Muscle of leg (tissue), 3 donors: ENCODE measurements at regions not wholly inside any gene's neighbourhood (a gene's known extent, or its start where the extent isn't known, plus 50 kb on each side); places are given as distances from the start of the nearest gene placed in this dataset.
"Not testable (repeated sequence)": the region's sequence is repeated elsewhere in the genome, so short reads cannot be mapped to it uniquely, and the experiment has no call there.

Experiments used
- DNase-seq: peaks from one replicate; pipeline ENCODE4 v3.0.0; 2013
- H3K27ac ChIP-seq: one replicate; pipeline ENCODE4 v1.5.1; 2013; ENCODE audit warnings: mild to moderate bottlenecking, low read length, control low read depth
- H3K27me3 ChIP-seq: one replicate; pipeline ENCODE4 v1.6.1; 2013; ENCODE audit warnings: low read length; ENCODE audit not compliant: control insufficient read depth, insufficient read depth
- H3K36me3 ChIP-seq: one replicate; pipeline ENCODE4 v1.6.1; 2013; ENCODE audit warnings: low read length; ENCODE audit not compliant: control insufficient read depth, insufficient read depth
- H3K4me1 ChIP-seq: one replicate; pipeline ENCODE4 v1.6.1; 2013; ENCODE audit warnings: low read length; ENCODE audit not compliant: control insufficient read depth, insufficient read depth
- H3K4me3 ChIP-seq: one replicate; pipeline ENCODE4 v1.5.1; 2013; ENCODE audit warnings: low read length, control low read depth
- H3K9me3 ChIP-seq: replicated peaks from 2 replicates; pipeline ENCODE4 v1.6.1; 2013; ENCODE audit warnings: low read depth, low read length; ENCODE audit not compliant: control insufficient read depth
- WGBS: methylation state at CpG from one replicate; pipeline ENCODE4 v1.1.5; 2013; ENCODE audit warnings: missing lambda C conversion rate; ENCODE audit not compliant: insufficient coverage; 5-methylcytosine and 5-hydroxymethylcytosine counted together

DNA sequence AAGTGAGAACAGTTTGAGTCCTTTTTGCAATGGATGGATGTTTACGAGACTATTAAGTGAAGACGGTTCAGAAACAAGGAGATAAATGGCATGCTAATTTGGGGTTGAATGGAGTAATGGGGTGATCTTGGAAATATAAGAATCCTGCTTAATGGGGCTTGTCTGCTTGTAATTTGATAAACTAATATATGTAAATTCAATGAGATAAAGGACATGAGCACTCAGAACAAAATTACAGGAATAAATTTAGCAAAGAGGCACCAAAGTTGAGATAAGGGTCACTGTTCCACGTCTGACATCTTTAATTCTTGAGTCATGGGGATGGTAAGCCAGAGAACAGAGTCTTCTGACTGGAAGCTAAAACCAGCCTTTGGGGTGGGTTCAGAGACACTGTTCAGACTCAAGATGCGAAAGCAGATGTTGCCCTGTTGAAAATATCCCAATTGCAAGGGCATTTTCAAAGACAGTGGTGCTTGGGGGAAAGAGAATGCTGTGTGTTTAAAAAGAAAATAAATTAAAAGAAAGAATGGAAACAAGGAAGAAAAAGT lies 67.8 kb upstream of the CHRNB4 start:
- Histone ChIP-seq H3K9me3 (no peaks in the 10 kb centered on the region), H3K4me1 (peaks cover 5% of the 10 kb centered on the region), H3K4me3 (no peak overlapping the region), H3K27ac (no peak overlapping the region), H3K27me3 (peaks cover 13% of the 10 kb centered on the region), H3K36me3 (no peaks in the 10 kb centered on the region)
- WGBS = 92% methylated on average over 2 of the region's 4 CpGs
- no peak for DNase-seq

DNA sequence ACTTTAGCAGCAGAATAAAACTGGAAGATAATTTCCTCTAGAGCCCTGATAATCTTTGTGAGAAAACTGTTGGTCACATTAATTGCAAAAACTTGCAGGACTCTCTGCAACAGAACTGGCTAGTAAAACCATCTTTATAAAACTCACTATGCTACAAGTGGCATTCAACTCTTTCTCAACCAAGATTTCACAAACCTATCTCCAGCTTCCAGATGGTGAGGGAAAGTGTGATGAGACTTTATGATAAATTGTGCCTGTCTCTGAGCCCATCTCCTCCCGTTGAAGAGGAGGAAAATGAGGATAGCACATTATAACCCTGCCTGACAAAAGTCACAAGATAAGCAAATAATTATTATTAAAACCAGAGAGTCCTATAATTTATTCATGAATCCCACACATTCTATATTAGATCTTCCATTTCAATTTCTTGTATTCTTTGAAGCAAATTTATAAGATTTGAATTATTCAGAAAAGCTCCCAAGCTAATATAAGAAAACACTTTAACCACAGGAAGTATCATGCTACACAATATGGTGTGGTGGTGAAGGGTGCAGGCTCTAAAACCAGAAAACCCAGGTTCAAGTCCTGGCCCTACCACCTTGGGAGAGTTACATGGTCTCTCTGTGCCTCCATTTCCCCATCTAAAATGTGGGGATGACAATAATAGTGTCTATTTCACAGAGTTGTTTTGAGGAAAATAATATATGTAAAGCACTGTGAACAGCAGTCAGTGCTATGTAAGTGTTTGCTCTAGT lies 65.6 kb upstream of the CHRNB4 start:
- H3K4me3 ChIP-seq, DNase-seq, H3K36me3 ChIP-seq, H3K4me1 ChIP-seq, H3K27ac ChIP-seq, H3K9me3 ChIP-seq: not testable (repeated sequence)
- H3K27me3 ChIP-seq = peaks cover 13% of the 10 kb centered on the region
- no CpG with 5 or more reads among the region's 1 CpG for WGBS

DNA sequence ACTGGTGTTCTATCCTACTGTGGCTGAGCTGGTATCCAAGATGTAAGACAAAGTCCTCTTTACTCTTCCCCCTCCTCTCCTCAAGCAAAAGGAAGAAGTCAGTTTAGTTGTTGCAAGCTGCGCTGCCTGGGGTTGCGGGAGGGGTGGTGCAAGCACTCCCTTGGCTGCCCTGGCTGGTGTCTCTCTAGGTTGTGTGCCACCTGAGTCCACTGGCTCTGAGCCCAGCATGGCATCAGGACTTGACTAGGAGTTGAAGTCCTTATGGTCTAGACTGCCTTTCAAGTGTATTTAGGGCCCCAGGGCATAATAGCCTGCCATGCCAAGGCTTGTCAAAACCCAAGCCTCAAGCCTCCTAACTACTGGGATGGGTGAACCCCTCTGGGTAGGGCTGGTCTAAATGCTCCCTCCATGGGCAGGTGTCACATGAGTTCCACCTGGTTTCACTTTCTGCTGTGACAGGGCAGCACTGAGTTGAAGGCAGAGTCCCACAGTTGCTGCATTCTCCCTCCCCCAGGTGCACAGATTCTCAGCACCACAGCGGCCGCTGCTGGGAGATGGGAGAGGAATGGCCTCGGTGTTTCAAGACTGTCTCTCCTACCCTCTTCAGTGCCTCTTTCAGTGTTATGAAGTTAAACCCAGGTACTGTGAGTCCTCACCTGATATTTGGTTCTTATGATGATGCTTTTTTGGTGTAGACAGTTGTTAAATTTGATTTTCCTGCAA lies 62.5 kb upstream of the CHRNB4 start:
- not testable (repeated sequence) for H3K27ac ChIP-seq, H3K4me1 ChIP-seq, H3K36me3 ChIP-seq, H3K4me3 ChIP-seq, DNase-seq, H3K27me3 ChIP-seq, H3K9me3 ChIP-seq
- WGBS = 87% methylated on average over 2 of the region's 5 CpGs

DNA sequence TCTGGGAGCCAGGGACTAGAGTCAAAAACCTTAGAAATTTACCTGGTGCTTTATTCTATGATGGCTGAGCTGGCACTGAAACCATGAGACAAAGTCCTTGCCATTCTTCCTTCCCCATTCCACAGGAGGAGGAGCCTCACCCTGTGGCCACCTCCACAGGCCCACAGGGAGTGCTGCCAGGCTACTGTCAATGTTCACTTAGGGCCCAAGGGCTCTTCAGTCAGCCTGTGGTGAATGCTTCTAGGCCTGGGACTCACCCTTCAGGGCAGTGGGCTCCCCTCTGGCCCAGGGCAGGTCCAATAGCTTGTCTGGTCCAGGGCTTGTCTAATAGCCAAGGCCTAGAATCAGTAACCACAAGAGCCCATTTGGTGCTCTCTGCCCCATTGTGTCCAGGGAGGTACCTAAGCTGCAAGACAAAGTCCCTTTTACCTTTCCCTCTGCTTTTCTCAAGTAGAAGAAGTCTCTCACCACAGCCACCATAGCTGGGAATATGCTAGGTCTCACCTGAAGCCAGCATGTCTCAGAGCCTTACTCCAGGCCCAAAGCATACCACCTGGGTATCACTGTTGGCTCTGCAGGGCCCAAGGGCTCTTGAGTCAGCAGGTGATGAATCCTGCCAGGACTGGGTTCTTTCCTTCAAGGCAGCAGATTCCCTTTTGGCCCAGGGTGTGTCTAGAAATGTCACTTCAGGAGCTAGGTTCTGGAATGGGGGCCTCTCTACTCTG lies 61.8 kb upstream of the CHRNB4 start:
- no peaks in the 10 kb centered on the region for H3K4me1 ChIP-seq
- peaks cover 2% of the 10 kb centered on the region for H3K27me3 ChIP-seq
- H3K4me3 ChIP-seq = no peak overlapping the region
- H3K36me3 ChIP-seq = no peaks in the 10 kb centered on the region
- H3K27ac ChIP-seq = no peak overlapping the region
- H3K9me3 ChIP-seq = no peaks in the 10 kb centered on the region
- DNase-seq = no peak

DNA sequence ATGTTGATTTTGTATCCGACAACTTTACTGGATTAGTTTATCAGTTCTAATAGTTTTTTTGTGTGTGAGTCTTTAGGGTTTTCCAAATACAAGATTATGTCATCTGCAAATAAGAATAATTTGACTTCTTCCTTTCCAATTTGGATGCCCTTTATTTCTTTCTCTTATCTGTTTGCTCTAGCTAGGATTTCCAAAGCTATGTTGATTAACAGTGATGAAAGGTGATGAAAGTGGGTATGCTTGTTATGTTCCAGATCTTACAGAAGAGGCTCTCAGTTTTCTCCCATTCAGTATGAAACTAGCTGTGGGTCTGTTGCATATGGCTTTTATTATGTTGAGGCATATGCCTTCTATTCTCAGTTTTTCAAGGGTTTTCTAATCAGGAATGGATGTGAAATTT lies 56.4 kb upstream of the CHRNB4 start:
- no peak overlapping the region for H3K4me3 ChIP-seq
- DNase-seq = no peak
- H3K27me3 ChIP-seq = no peaks in the 10 kb centered on the region
- WGBS = no CpG with 5 or more reads among the region's 1 CpG
- H3K36me3 ChIP-seq = no peaks in the 10 kb centered on the region
- H3K9me3 ChIP-seq = no peaks in the 10 kb centered on the region
- H3K27ac ChIP-seq = no peak overlapping the region
- no peaks in the 10 kb centered on the region for H3K4me1 ChIP-seq

DNA sequence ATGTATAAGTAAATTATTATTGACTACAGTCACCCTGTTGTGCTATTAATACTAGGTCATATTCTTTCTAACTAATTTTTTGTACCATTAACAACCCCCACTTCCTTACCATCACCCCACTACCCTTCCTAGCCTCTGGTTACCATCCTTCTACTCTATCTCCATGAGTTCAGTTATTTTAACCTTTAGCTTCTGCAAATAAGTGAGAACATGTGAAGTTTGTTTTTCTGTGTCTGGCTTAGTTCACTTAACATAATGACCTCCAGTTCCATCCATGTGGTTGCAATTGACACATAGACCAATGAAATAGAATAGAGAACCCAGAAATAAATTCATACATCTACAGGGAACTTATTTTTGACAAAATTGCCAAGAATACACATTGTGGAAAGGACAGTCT lies 55.4 kb upstream of the CHRNB4 start:
- Histone ChIP-seq H3K27me3 (peaks cover 2% of the 10 kb centered on the region), H3K36me3 (no peaks in the 10 kb centered on the region), H3K9me3 (no peaks in the 10 kb centered on the region), H3K4me3 (no peak overlapping the region), H3K4me1 (peaks cover 4% of the 10 kb centered on the region), H3K27ac (no peak overlapping the region)
- no peak for DNase-seq

DNA sequence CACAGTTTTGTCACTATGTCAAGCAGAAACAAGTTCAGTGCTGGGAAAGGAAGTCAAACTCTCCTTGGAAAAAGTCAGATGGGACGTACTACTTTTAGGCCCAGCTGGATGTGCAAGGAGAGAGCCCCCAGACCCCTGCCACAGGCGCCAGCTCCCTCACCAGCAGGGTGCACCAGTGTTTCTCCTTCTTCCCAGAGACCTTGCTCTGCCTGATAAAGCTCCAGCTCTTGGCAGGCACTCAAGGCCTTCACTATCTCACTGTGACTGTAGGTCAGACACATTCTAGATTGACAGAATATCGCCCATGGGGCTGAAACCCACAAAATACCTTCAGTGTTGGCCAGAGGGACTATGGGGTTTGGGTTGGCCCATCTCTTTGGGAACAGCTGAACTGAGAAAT lies 54.8 kb upstream of the CHRNB4 start:
- Histone ChIP-seq H3K4me1 (peaks cover 9% of the 10 kb centered on the region), H3K27me3 (peaks cover 2% of the 10 kb centered on the region), H3K9me3 (no peaks in the 10 kb centered on the region), H3K4me3 (no peak overlapping the region), H3K36me3 (no peaks in the 10 kb centered on the region), H3K27ac (no peak overlapping the region)
- no peak for DNase-seq
- WGBS = 80% methylated on average over 1 of the region's 3 CpGs

DNA sequence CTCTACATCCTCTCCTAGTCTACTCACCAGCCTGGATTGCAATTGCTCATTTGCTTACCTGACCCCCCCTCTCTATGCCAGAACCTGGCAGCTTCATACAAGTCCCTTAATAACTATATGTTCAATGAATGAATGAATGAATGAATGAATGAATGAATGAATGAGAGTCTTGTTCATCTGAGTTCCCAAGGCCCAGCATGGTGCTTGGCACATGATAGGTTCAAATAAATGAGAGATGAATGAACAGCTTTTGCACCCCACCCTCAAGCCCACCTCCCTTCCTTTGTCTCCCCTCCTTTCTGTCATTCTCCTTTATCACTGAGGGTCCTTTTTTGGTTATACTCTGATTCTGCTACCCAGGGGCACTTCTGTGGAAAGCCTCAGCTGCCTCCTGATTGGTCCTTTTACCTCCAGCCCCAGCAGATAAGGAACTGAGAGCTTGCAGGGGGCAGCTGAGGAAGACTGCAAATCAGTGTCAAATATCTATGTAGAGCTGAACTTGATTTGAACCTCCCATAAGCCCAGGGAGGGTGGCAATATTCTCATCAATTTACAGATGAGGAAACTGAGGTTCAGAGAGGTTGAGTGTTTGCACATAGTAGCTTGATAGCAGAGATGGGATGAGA lies 54.1 kb upstream of the CHRNB4 start:
- Histone ChIP-seq H3K9me3 (no peaks in the 10 kb centered on the region), H3K36me3 (no peaks in the 10 kb centered on the region), H3K4me3 (no peak overlapping the region), H3K27me3 (peaks cover 2% of the 10 kb centered on the region), H3K27ac (no peak overlapping the region), H3K4me1 (peaks cover 9% of the 10 kb centered on the region)
- no peak for DNase-seq

DNA sequence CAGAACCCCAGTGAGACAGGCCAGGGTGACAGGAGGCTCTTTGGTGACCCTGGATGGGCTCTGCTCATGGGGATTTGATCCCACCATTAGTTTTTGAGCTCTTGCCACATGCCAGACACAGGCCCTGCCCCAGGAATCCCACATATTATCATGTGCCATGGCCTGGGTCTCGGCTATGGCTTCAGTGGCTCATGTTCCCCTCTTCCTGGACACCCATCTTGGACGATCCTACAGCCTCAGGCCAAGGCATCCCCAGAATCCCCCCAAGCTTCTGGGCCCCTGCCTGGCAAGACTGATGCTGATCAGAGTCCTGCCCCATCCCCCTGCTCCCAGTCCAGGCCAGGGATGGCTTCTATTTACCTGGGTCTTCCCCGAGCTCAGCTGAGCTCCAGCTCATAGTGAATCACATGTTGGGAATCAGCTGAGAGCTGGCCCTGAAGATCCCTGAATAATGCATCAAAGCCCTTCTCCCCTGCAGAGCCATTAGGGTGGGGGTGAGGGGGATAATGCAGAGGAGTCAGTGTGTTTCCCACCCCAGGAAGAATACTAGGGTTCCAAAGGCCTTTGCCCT lies 50.9 kb upstream of the CHRNB4 start:
- Histone ChIP-seq H3K36me3 (no peaks in the 10 kb centered on the region), H3K27me3 (peaks cover 2% of the 10 kb centered on the region), H3K4me3 (no peak overlapping the region), H3K9me3 (no peaks in the 10 kb centered on the region), H3K4me1 (peaks cover 9% of the 10 kb centered on the region), H3K27ac (no peak overlapping the region)
- no peak for DNase-seq
- 80% methylated on average over 2 of the region's 3 CpGs for WGBS
